ENCODE measurements at regions not wholly inside any gene's neighbourhood (a gene's known extent, or its start where the extent isn't known, plus 50 kb on each side); places are given as distances from the start of the nearest gene placed in this dataset.

DNA sequence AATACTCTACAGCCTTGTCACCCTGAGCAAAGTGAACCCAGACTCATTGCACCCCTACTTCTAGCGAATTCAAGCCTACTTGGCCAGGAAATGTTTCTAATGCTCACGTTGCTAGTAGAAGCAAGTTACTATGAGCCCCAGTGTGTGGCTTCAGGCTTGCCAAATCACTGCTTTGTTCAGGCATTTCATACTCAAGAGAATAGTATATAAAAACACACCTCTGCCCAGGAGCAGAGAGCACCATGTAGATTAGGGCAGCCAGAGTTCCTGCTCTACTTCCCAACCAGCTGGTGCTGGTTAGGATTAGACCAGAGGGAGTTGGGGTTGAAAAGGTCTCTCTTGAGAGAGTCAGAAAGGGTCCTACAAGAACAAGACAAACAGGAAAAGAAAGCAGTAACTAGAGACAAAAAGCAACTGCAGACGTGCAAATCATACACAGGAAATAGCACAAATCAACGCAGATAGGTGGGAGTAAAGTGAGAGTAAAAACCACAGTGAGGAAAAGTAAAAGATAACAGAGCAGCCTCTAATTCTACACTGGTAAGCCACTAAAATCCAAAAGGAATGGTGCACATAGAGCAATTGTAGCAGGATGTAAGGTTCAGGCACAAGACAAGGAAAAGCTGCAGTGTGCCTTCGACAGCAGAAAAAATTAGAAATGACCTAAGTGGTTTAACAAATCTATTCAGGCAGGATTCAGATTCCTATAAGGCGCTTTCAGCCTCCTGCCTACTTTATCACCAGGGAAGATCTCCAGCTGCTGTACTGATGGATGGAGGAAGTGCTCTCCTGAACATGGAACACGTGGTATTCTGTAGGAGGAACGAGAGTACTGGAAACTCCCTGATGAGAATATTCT, 49.6 kb upstream of the KIF2A start:
- ATAC-seq = peak; percentile 83 to 86
- Mint-ChIP-seq H3K27me3 (no peaks in the 10 kb centered on the region), H3K4me1 (peaks cover 44 to 77% (median 69%) of the 10 kb centered on the region in 4 donors), H3K27ac (peak overlapping the region; percentile 86 to 99 (median 97)), H3K9me3 (peaks cover 0 to 23% (median 0%) of the 10 kb centered on the region in 9 donors), H3K4me3 (peak overlapping the region; percentile 68 to 87 (median 78)), H3K36me3 (peaks cover 0 to 3% (median 0%) of the 10 kb centered on the region in 3 donors)
- POLR2A ChIA-PET = interaction anchor here (0.7 to 2.7 kb wide), 5 partner anchors 15 to 100 kb away, joined by 3 to 12 read pairs (median 4); partner anchors contain the start of gene KIF2A
- DNase-seq = peak in 6 of 10 donors; percentile 7 to 74 (median 48)

All from naive thymus-derived CD8-positive, alpha-beta T cell (primary cell).